ENCODE measurements at regions not wholly inside any gene's neighbourhood (a gene's known extent, or its start where the extent isn't known, plus 50 kb on each side); places are given as distances from the start of the nearest gene placed in this dataset.

GRCh38 chr12:46459111-46459510, 86.5 kb upstream of the SLC38A2 start:
- FAIRE-seq, result no peak

GRCh38 chr12:46458500-46459102, 86.0 kb upstream of the SLC38A2 start:
- H3K27ac ChIP-seq (ENCODE audit: low read depth in 1 of 3, low read length in 2 of 3), result peak overlapping the region in 1 of 3 donors; percentile 61
- no peaks in the 10 kb centered on the region for H3K36me3 ChIP-seq (ENCODE audit: control insufficient read depth in 3 of 3, insufficient read depth in 2 of 3, low read depth in 1 of 3, low read length in 3 of 3)
- peak in 1 of 2 donors; percentile 52 for DNase-seq
- no peaks in the 10 kb centered on the region for H3K27me3 ChIP-seq (ENCODE audit: control insufficient read depth in 3 of 3, insufficient read depth in 3 of 3, low read length in 3 of 3)
- no peak overlapping the region for H3K4me3 ChIP-seq (ENCODE audit: low read depth in 1 of 3, low read length in 3 of 3)
- FAIRE-seq, result no peak
- 73 to 82% (median 77%) methylated on average over 3 of the region's 3 CpGs for WGBS, 3 donors
- H3K4me1 ChIP-seq (ENCODE audit: control insufficient read depth in 3 of 3, insufficient read depth in 2 of 3, low read depth in 1 of 3, low read length in 2 of 3), result peaks cover 0 to 6% (median 0%) of the 10 kb centered on the region in 3 donors
- no peaks in the 10 kb centered on the region for H3K9me3 ChIP-seq (ENCODE audit: control insufficient read depth in 2 of 2, insufficient read depth in 1 of 2, low read depth in 1 of 2, low read length in 1 of 2)

More at GRCh38 chr12:46459111-46459510, 86.5 kb upstream of the SLC38A2 start:
- peaks cover 0 to 6% (median 0%) of the 10 kb centered on the region in 3 donors for H3K4me1 ChIP-seq (ENCODE audit: control insufficient read depth in 3 of 3, insufficient read depth in 2 of 3, low read depth in 1 of 3, low read length in 2 of 3)
- peak overlapping the region in 1 of 3 donors; percentile 27 for H3K27ac ChIP-seq (ENCODE audit: low read depth in 1 of 3, low read length in 2 of 3)
- no peaks in the 10 kb centered on the region for H3K9me3 ChIP-seq (ENCODE audit: control insufficient read depth in 2 of 2, insufficient read depth in 1 of 2, low read depth in 1 of 2, low read length in 1 of 2)
- peak in 1 of 2 donors; percentile 27 for DNase-seq
- no peak overlapping the region for H3K4me3 ChIP-seq (ENCODE audit: low read depth in 1 of 3, low read length in 3 of 3)
- no peaks in the 10 kb centered on the region for H3K36me3 ChIP-seq (ENCODE audit: control insufficient read depth in 3 of 3, insufficient read depth in 2 of 3, low read depth in 1 of 3, low read length in 3 of 3)
- H3K27me3 ChIP-seq (ENCODE audit: control insufficient read depth in 3 of 3, insufficient read depth in 3 of 3, low read length in 3 of 3), result no peaks in the 10 kb centered on the region
- WGBS, 3 donors, result 57 to 76% (median 62%) methylated on average over 4 of the region's 4 CpGs

DNA sequence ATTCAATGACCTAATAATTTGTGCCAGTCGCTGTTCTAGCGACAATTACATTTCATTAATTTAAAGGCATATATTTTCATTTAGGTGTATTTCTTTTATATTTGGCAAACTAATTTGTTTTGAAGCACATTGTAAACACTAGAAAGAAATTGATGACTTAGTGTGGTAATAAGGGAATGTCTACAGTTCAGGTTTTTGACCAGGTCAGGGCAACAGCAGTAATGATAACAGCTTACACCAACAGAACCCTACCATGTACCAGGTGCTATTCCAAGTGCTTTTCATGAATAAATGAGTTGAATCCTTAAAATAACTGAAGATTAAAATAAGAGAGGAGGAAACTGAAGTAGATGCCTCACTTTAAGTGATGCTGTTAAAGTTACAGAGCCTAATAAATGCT, 85.4 kb upstream of the SLC38A2 start:
- H3K27me3 ChIP-seq (ENCODE audit: control insufficient read depth in 3 of 3, insufficient read depth in 3 of 3, low read length in 3 of 3), result no peaks in the 10 kb centered on the region
- FAIRE-seq, result no peak
- no peaks in the 10 kb centered on the region for H3K9me3 ChIP-seq (ENCODE audit: control insufficient read depth in 2 of 2, insufficient read depth in 1 of 2, low read depth in 1 of 2, low read length in 1 of 2)
- no peaks in the 10 kb centered on the region for H3K36me3 ChIP-seq (ENCODE audit: control insufficient read depth in 3 of 3, insufficient read depth in 2 of 3, low read depth in 1 of 3, low read length in 3 of 3)
- no peak overlapping the region for H3K4me3 ChIP-seq (ENCODE audit: low read depth in 1 of 3, low read length in 3 of 3)
- no peak overlapping the region for H3K27ac ChIP-seq (ENCODE audit: low read depth in 1 of 3, low read length in 2 of 3)
- 96 to 100% (median 99%) methylated on average over 2 of the region's 2 CpGs for WGBS, 3 donors
- H3K4me1 ChIP-seq (ENCODE audit: control insufficient read depth in 3 of 3, insufficient read depth in 2 of 3, low read depth in 1 of 3, low read length in 2 of 3), result peaks cover 0 to 4% (median 0%) of the 10 kb centered on the region in 3 donors
- no peak for DNase-seq

GRCh38 chr12:46456356-46457334, 84.1 kb upstream of the SLC38A2 start:
- Histone ChIP-seq H3K4me3 (ENCODE audit: low read depth in 1 of 3, low read length in 3 of 3) (no peak overlapping the region), H3K27me3 (ENCODE audit: control insufficient read depth in 3 of 3, insufficient read depth in 3 of 3, low read length in 3 of 3) (no peaks in the 10 kb centered on the region), H3K9me3 (ENCODE audit: control insufficient read depth in 2 of 2, insufficient read depth in 1 of 2, low read depth in 1 of 2, low read length in 1 of 2) (no peaks in the 10 kb centered on the region), H3K4me1 (ENCODE audit: control insufficient read depth in 3 of 3, insufficient read depth in 2 of 3, low read depth in 1 of 3, low read length in 2 of 3) (peaks cover 0 to 8% (median 0%) of the 10 kb centered on the region in 3 donors), H3K36me3 (ENCODE audit: control insufficient read depth in 3 of 3, insufficient read depth in 2 of 3, low read depth in 1 of 3, low read length in 3 of 3) (no peaks in the 10 kb centered on the region), H3K27ac (ENCODE audit: low read depth in 1 of 3, low read length in 2 of 3) (no peak overlapping the region)
- 54 to 65% (median 60%) methylated on average over 5 of the region's 5 CpGs for WGBS, 3 donors
- DNase-seq, result no peak
- no peak for FAIRE-seq

DNA sequence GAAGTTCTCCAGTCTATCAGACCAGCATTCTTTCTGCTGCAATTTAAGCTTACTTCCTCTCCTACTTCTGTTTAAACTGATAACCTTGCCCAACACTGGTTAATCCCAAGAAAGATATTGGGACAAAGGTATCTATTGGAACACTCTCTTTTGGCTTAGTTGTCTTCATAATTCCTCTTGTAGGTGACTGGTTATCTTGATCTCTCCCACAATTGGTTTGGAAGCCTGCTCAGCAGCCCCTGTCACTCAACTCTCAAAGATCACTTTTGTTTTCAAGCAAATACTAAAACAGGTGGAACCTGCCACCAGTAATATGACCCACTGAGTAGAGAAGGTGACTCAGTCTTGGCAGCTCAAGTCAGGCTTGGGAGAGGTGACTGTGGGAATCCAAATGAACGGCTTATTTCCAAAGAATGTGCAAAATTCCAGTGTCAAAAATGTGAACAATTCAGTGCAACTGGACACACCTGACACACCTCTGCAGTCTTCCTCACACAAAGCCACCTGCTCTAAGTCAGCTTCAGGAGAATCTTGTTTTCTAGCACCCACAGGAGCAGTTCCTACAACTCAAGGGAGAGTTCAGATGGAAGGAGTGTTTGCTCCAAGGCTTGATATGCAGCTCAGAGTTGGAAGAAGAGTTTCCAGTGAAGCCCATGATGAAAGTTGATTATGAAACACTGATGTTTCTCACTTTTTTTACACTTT, 83.2 kb upstream of the SLC38A2 start:
- Histone ChIP-seq H3K4me1 (ENCODE audit: control insufficient read depth in 3 of 3, insufficient read depth in 2 of 3, low read depth in 1 of 3, low read length in 2 of 3) (peaks cover 0 to 12% (median 0%) of the 10 kb centered on the region in 3 donors), H3K27ac (ENCODE audit: low read depth in 1 of 3, low read length in 2 of 3) (no peak overlapping the region), H3K27me3 (ENCODE audit: control insufficient read depth in 3 of 3, insufficient read depth in 3 of 3, low read length in 3 of 3) (no peaks in the 10 kb centered on the region), H3K4me3 (ENCODE audit: low read depth in 1 of 3, low read length in 3 of 3) (no peak overlapping the region), H3K9me3 (ENCODE audit: control insufficient read depth in 2 of 2, insufficient read depth in 1 of 2, low read depth in 1 of 2, low read length in 1 of 2) (no peaks in the 10 kb centered on the region), H3K36me3 (ENCODE audit: control insufficient read depth in 3 of 3, insufficient read depth in 2 of 3, low read depth in 1 of 3, low read length in 3 of 3) (no peaks in the 10 kb centered on the region)
- 27 to 74% (median 39%) methylated on average over 1 of the region's 1 CpG for WGBS, 3 donors
- DNase-seq, result no peak
- FAIRE-seq, result no peak

DNA sequence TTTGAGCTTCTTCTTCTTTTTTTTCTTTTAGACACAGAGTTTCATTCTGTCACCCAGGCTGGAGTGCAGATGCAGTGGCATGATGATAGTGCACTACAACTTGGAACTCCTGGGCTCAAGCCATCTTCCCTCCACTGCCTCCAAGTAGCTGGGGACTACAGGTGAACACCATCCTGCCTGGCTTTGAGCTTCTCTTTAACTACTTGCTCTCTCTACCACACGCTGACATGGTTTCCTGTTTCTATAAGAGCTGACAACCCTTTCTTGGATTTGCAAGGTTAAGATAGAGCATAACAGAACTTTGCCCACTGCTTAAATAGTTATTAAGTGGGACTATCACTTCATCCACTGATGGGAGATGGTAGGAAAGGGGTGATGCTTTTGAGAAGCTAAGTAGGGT, 82.4 kb upstream of the SLC38A2 start:
- no peak for FAIRE-seq
- H3K4me1 ChIP-seq (ENCODE audit: control insufficient read depth in 3 of 3, insufficient read depth in 2 of 3, low read depth in 1 of 3, low read length in 2 of 3), result peaks cover 3 to 13% (median 5%) of the 10 kb centered on the region in 3 donors

DNA sequence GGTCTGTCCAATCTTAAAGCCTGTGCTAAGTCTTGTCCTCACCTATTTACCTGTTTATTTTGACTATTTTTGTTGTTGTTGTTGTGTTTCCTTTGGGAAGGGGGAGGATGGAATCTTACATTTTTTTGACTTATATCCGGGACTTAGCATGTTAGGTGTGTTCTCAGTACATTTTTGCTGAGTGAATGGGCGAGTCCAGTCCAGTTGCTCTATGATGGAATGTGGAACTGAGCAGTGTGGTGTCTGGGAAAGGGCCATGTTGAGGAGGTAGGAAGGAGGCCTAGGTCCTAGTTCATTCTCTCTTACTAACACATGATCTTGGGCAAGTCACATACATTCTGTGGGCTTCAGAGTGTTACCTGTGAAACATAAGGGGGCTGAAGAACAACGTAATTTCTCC, 80.9 kb upstream of the SLC38A2 start:
- Histone ChIP-seq H3K9me3 (ENCODE audit: control insufficient read depth in 2 of 2, insufficient read depth in 1 of 2, low read depth in 1 of 2, low read length in 1 of 2) (no peaks in the 10 kb centered on the region), H3K27ac (ENCODE audit: low read depth in 1 of 3, low read length in 2 of 3) (no peak overlapping the region), H3K4me3 (ENCODE audit: low read depth in 1 of 3, low read length in 3 of 3) (no peak overlapping the region), H3K36me3 (ENCODE audit: control insufficient read depth in 3 of 3, insufficient read depth in 2 of 3, low read depth in 1 of 3, low read length in 3 of 3) (no peaks in the 10 kb centered on the region), H3K27me3 (ENCODE audit: control insufficient read depth in 3 of 3, insufficient read depth in 3 of 3, low read length in 3 of 3) (no peaks in the 10 kb centered on the region), H3K4me1 (ENCODE audit: control insufficient read depth in 3 of 3, insufficient read depth in 2 of 3, low read depth in 1 of 3, low read length in 2 of 3) (peaks cover 5 to 13% (median 5%) of the 10 kb centered on the region in 3 donors)
- FAIRE-seq, result no peak
- DNase-seq, result no peak
- WGBS, 3 donors, result 94 to 97% (median 96%) methylated on average over 3 of the region's 3 CpGs

More for the DNA sequence above, 82.4 kb upstream of the SLC38A2 start:
- Histone ChIP-seq H3K4me3 (ENCODE audit: low read depth in 1 of 3, low read length in 3 of 3) (no peak overlapping the region), H3K27me3 (ENCODE audit: control insufficient read depth in 3 of 3, insufficient read depth in 3 of 3, low read length in 3 of 3) (no peaks in the 10 kb centered on the region), H3K9me3 (ENCODE audit: control insufficient read depth in 2 of 2, insufficient read depth in 1 of 2, low read depth in 1 of 2, low read length in 1 of 2) (no peaks in the 10 kb centered on the region), H3K27ac (ENCODE audit: low read depth in 1 of 3, low read length in 2 of 3) (no peak overlapping the region), H3K36me3 (ENCODE audit: control insufficient read depth in 3 of 3, insufficient read depth in 2 of 3, low read depth in 1 of 3, low read length in 3 of 3) (no peaks in the 10 kb centered on the region)
- 67 to 84% (median 75%) methylated on average over 1 of the region's 1 CpG for WGBS, 3 donors
- DNase-seq, result no peak

- H3K27ac ChIP-seq (ENCODE audit: low read depth in 1 of 3, low read length in 2 of 3), result no peak overlapping the region
- WGBS, 3 donors, result 21 to 53% (median 47%) methylated on average over 1 of the region's 1 CpG
- H3K4me1 ChIP-seq (ENCODE audit: control insufficient read depth in 3 of 3, insufficient read depth in 2 of 3, low read depth in 1 of 3, low read length in 2 of 3), result peaks cover 5 to 13% (median 7%) of the 10 kb centered on the region in 3 donors
- H3K36me3 ChIP-seq (ENCODE audit: control insufficient read depth in 3 of 3, insufficient read depth in 2 of 3, low read depth in 1 of 3, low read length in 3 of 3), result no peaks in the 10 kb centered on the region
- H3K27me3 ChIP-seq (ENCODE audit: control insufficient read depth in 3 of 3, insufficient read depth in 3 of 3, low read length in 3 of 3), result no peaks in the 10 kb centered on the region
- DNase-seq (no peak), FAIRE-seq (no peak)
- H3K4me3 ChIP-seq (ENCODE audit: low read depth in 1 of 3, low read length in 3 of 3), result no peak overlapping the region
- H3K9me3 ChIP-seq (ENCODE audit: control insufficient read depth in 2 of 2, insufficient read depth in 1 of 2, low read depth in 1 of 2, low read length in 1 of 2), result no peaks in the 10 kb centered on the region
Observed at GRCh38 chr12:46452776-46453175, 80.2 kb upstream of the SLC38A2 start.
